ENCODE measurements at regions not wholly inside any gene's neighbourhood (a gene's known extent, or its start where the extent isn't known, plus 50 kb on each side); places are given as distances from the start of the nearest gene placed in this dataset.

DNA sequence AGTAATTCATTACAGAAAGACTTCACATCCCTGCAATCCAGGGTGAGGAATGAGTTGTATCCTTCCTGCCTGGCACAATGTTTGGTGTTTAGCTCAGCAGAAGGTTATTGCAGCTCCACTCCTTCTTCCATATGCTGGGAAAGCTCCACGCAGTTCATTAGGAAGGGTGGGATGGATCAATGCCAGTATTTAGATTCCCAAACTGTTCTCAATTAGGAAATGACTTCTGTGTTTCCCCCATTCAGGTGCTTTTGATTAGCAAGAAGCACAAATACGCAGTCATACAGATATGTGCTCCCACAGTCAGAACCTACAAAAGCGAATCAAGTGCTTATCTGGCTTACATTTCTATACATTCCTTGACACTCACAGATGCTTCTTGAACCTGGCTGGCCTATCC, 340.6 kb downstream of the NYAP2 start:
- no peak for DNase-seq (ENCODE audit: low read depth)

- no peak for DNase-seq (ENCODE audit: low read depth)
These were observed 339.8 kb downstream of the NYAP2 start for GRCh38 chr2:225739328-225739727.

DNA sequence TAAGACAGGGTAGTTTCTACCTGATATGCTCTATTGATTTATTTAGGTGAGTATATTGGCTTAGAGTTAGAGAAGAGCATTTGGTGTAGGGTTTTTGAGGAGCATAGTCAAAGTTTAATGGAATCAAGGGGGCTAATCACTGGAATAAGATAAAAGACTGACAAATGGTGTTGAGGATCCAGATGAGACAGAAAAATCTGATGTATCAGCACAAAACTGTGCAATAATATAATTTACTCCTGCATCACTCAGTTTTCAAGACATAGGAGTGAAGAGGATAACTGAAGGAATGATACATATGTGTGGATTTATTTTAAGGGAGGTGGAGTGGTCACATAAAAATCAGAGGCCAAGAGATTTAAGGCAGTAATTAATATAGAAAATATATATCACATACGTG, 339.2 kb downstream of the NYAP2 start:
- no peak for DNase-seq (ENCODE audit: low read depth)

DNA sequence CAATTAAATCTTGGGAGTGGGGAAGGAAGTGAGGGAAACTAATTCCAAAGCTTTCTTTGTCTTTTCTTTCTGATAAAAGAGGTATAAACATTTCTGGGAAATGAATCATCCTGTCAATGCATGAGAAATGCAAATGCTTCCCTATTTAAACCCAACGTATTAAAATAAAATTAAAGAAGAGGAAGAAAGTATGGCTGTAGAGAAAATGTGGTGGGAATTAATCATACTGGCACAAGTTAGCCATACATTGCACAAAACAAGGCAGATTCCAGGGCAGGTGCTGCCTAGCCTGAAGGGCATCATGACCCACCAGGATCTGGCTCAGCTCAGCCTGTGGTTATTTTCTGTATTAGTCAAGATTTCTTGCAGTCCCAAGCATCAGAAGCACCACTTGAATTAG, 338.0 kb downstream of the NYAP2 start:
- no peak for DNase-seq (ENCODE audit: low read depth)

- no peak for DNase-seq (ENCODE audit: low read depth)
These were observed 336.3 kb downstream of the NYAP2 start for GRCh38 chr2:225735844-225736243.

DNA sequence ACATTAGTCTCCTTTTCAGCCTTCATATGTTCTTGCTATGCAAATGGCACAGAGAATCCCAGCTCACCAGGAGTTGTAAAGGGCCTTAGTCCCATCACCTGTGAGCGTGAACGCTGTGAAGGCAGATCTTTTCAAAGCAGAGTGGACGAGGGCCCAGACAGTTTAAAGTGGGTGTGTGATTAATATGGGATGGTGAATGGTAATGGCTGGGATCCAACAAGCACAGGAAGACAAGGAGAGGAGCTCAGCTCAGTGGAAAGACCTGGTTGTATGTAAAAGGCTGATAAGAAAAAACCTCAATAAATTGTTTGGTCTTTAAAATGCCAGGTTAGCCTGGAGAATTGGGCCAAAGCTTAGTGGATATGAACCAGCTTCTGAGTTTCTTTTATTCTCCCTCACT, 326.2 kb downstream of the NYAP2 start:
- no peak for DNase-seq (ENCODE audit: low read depth)
